NB4 (cell line): ENCODE measurements at regions not wholly inside any gene's neighbourhood (a gene's known extent, or its start where the extent isn't known, plus 50 kb on each side); places are given as distances from the start of the nearest gene placed in this dataset.

Source experiments
- POLR2A ChIP-seq: IDR thresholded peaks from 2 replicates; pipeline ENCODE4 v1.6.1; 2011; ENCODE audit warnings: mild to moderate bottlenecking; ENCODE audit not compliant: insufficient read length; ENCODE audit errors: extremely low read depth
- TF ChIP-seq, protein P1 (sequence below): IDR thresholded peaks from one replicate; pipeline ENCODE4 v1.5.1; 2012; ENCODE audit warnings: low read depth, low read length
- TF ChIP-seq, protein P2 (sequence below): IDR thresholded peaks from 2 replicates; pipeline ENCODE4 v1.6.1; 2011; ENCODE audit warnings: low read depth, low read length

- TF ChIP-seq, protein P1, sequence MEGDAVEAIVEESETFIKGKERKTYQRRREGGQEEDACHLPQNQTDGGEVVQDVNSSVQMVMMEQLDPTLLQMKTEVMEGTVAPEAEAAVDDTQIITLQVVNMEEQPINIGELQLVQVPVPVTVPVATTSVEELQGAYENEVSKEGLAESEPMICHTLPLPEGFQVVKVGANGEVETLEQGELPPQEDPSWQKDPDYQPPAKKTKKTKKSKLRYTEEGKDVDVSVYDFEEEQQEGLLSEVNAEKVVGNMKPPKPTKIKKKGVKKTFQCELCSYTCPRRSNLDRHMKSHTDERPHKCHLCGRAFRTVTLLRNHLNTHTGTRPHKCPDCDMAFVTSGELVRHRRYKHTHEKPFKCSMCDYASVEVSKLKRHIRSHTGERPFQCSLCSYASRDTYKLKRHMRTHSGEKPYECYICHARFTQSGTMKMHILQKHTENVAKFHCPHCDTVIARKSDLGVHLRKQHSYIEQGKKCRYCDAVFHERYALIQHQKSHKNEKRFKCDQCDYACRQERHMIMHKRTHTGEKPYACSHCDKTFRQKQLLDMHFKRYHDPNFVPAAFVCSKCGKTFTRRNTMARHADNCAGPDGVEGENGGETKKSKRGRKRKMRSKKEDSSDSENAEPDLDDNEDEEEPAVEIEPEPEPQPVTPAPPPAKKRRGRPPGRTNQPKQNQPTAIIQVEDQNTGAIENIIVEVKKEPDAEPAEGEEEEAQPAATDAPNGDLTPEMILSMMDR, result no peak
- TF ChIP-seq POLR2A, result no peak
- TF ChIP-seq, protein P2, sequence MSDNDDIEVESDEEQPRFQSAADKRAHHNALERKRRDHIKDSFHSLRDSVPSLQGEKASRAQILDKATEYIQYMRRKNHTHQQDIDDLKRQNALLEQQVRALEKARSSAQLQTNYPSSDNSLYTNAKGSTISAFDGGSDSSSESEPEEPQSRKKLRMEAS, result no peak
Measured at GRCh38 chr1:166638137-166638536, 201.1 kb upstream of the POGK start.
